Fibroblast of lung (primary cell): ENCODE measurements at regions not wholly inside any gene's neighbourhood (a gene's known extent, or its start where the extent isn't known, plus 50 kb on each side); places are given as distances from the start of the nearest gene placed in this dataset.

Experiments used
- DNase-seq, 2 donors: peaks; one replicate each; pipeline versions ENCODE4 v3.0.0 to v3.0.0-alpha.2; 2010; ENCODE audit warnings: low read depth in 2 of 2
- H2AFZ ChIP-seq: 2 replicates; pipeline ENCODE4 v1.5.1; 2012; ENCODE audit warnings: low read length, control low read depth, inconsistent platforms
- H3K27ac ChIP-seq: 2 replicates; pipeline ENCODE4 v1.5.1; 2011; ENCODE audit warnings: low read length, control low read depth; ENCODE audit not compliant: insufficient read depth
- H3K27me3 ChIP-seq: 2 replicates; pipeline ENCODE4 v1.5.1; 2011; ENCODE audit warnings: mild to moderate bottlenecking, low read length; ENCODE audit not compliant: control insufficient read depth, insufficient read depth
- H3K36me3 ChIP-seq: 2 replicates; pipeline ENCODE4 v1.5.1; 2011; ENCODE audit warnings: low read length; ENCODE audit not compliant: control insufficient read depth, insufficient read depth
- H3K4me1 ChIP-seq: 2 replicates; pipeline ENCODE4 v1.5.1; 2011; ENCODE audit warnings: low read length; ENCODE audit not compliant: control insufficient read depth, insufficient read depth; ENCODE audit errors: extremely low read depth
- H3K4me2 ChIP-seq: 2 replicates; pipeline ENCODE4 v1.5.1; 2011; ENCODE audit warnings: low read length, control low read depth; ENCODE audit not compliant: insufficient read depth; ENCODE audit errors: extremely low read depth
- H3K4me3 ChIP-seq, 4 experiments: fragments of 200-600 bp in 1 of 4; sonication (generic) in 1 of 4; replicated peaks in 1 of 4; 2 replicates each; pipeline ENCODE4 v1.5.1; 2011 to 2016; ENCODE audit warnings: low read length in 4 of 4, low read depth in 3 of 4, mild to moderate bottlenecking in 3 of 4, control low read depth in 2 of 4, inconsistent platforms in 1 of 4, mixed read lengths in 1 of 4; ENCODE audit not compliant: insufficient read depth in 1 of 4; ENCODE audit errors: control extremely low read depth in 1 of 4
- H3K79me2 ChIP-seq: 2 replicates; pipeline ENCODE4 v1.5.1; 2012; ENCODE audit warnings: mild to moderate bottlenecking, low read length, inconsistent platforms; ENCODE audit not compliant: control insufficient read depth, insufficient read depth
- H3K9ac ChIP-seq: 2 replicates; pipeline ENCODE4 v1.5.1; 2011; ENCODE audit warnings: mild to moderate bottlenecking, low read length, control low read depth; ENCODE audit not compliant: insufficient read depth
- H3K9me3 ChIP-seq: 2 replicates; pipeline ENCODE4 v1.5.1; 2012; ENCODE audit warnings: low read depth, low read length; ENCODE audit not compliant: control insufficient read depth, insufficient read depth
- H4K20me1 ChIP-seq: 2 replicates; pipeline ENCODE4 v1.5.1; 2011; ENCODE audit warnings: low read length; ENCODE audit not compliant: control insufficient read depth, insufficient read depth; ENCODE audit errors: extremely low read depth
- EZH2 ChIP-seq: IDR thresholded peaks from 2 replicates; pipeline ENCODE4 v1.5.1; 2012; ENCODE audit warnings: low read length, control low read depth, mild to moderate bottlenecking; ENCODE audit errors: missing control alignments
- TF ChIP-seq, protein P1 (sequence below), 2 donors: IDR thresholded peaks in 1 of 2; conservative IDR thresholded peaks in 1 of 2; 1 replicate in 1 of 2; 2 replicates in 1 of 2; pipeline ENCODE4 v1.5.1; 2011 to 2012; ENCODE audit warnings: low read length in 2 of 2, control low read depth in 1 of 2, inconsistent platforms in 1 of 2, low read depth in 1 of 2, mild to moderate bottlenecking in 1 of 2

DNA sequence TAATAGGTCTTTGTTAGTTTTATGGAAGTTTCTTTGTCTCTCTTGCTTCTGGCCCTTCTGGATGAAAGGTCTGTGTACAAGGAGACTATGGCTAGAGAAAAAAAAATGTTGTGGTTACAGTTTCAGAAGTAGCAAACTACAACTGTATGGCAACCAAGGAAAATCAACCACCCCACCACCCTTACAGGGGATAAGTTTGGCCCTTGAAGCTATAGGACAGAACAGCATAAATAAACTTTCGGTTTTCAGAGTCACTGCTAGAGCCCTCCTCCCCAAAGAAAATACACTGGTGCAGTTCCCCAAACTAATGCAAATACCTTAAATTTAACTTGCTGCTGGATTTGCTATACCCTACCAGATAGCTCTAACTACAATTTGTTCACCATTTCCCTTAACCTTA, 1216.7 kb downstream of the EFNA5 start:
- H2AFZ ChIP-seq, result no peak overlapping the region
- H3K27me3 ChIP-seq, result no peaks in the 10 kb centered on the region
- H3K9me3 ChIP-seq, result no peaks in the 10 kb centered on the region
- H3K4me3 ChIP-seq, result no peak overlapping the region
- H3K9ac ChIP-seq, result no peak overlapping the region
- no peaks in the 10 kb centered on the region for H4K20me1 ChIP-seq
- H3K79me2 ChIP-seq, result no peaks in the 10 kb centered on the region
- H3K4me2 ChIP-seq, result no peak overlapping the region
- DNase-seq, result no peak
- no peaks in the 10 kb centered on the region for H3K4me1 ChIP-seq
- no peaks in the 10 kb centered on the region for H3K36me3 ChIP-seq
- no peak for TF ChIP-seq EZH2
- TF ChIP-seq, protein P1, sequence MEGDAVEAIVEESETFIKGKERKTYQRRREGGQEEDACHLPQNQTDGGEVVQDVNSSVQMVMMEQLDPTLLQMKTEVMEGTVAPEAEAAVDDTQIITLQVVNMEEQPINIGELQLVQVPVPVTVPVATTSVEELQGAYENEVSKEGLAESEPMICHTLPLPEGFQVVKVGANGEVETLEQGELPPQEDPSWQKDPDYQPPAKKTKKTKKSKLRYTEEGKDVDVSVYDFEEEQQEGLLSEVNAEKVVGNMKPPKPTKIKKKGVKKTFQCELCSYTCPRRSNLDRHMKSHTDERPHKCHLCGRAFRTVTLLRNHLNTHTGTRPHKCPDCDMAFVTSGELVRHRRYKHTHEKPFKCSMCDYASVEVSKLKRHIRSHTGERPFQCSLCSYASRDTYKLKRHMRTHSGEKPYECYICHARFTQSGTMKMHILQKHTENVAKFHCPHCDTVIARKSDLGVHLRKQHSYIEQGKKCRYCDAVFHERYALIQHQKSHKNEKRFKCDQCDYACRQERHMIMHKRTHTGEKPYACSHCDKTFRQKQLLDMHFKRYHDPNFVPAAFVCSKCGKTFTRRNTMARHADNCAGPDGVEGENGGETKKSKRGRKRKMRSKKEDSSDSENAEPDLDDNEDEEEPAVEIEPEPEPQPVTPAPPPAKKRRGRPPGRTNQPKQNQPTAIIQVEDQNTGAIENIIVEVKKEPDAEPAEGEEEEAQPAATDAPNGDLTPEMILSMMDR (conservative IDR thresholded peaks at IDR 0.05 in 1 of 2, IDR thresholded peaks at IDR 0.05 in 1 of 2; ENCODE audit: low read depth in 1 of 2, low read length in 2 of 2), result no peak
- no peak overlapping the region for H3K27ac ChIP-seq

GRCh38 chr5:106451998-106452397, 1218.7 kb downstream of the EFNA5 start:
- H3K4me2 ChIP-seq, result no peak overlapping the region
- TF ChIP-seq, protein P1 (conservative IDR thresholded peaks at IDR 0.05 in 1 of 2, IDR thresholded peaks at IDR 0.05 in 1 of 2; ENCODE audit: low read depth in 1 of 2, low read length in 2 of 2), result no peak

DNA sequence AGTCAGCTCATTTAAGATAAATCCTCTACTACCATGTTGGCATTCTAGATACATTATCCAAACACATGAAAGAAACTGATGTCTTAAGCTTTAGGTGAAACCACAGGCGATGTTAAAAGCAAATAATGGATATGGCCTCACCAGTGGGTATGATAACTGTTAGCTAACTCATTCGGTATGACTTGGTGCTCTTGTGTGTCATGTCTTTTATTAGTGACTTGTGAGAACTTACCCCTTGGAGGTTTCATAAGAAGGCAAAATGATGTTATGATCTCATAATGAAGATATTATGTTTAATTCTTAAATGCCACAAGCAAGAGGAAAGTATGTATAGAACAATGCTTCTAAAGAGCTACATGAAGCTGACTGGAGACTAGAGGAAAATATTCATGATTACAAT, 1227.0 kb downstream of the EFNA5 start:
- Histone ChIP-seq H3K9ac (no peak overlapping the region), H3K4me2 (no peak overlapping the region), H4K20me1 (no peaks in the 10 kb centered on the region), H3K27ac (no peak overlapping the region), H3K36me3 (no peaks in the 10 kb centered on the region), H3K4me3 (no peak overlapping the region), H2AFZ (no peak overlapping the region), H3K79me2 (no peaks in the 10 kb centered on the region), H3K9me3 (no peaks in the 10 kb centered on the region), H3K27me3 (no peaks in the 10 kb centered on the region), H3K4me1 (no peaks in the 10 kb centered on the region)
- no peak for TF ChIP-seq EZH2
- TF ChIP-seq, protein P1 (conservative IDR thresholded peaks at IDR 0.05 in 1 of 2, IDR thresholded peaks at IDR 0.05 in 1 of 2; ENCODE audit: low read depth in 1 of 2, low read length in 2 of 2), result no peak
- DNase-seq, result peak in 1 of 2 donors; percentile 9

More at GRCh38 chr5:106451998-106452397, 1218.7 kb downstream of the EFNA5 start:
- H3K9ac ChIP-seq, result no peak overlapping the region
- no peaks in the 10 kb centered on the region for H3K4me1 ChIP-seq
- no peaks in the 10 kb centered on the region for H3K36me3 ChIP-seq
- DNase-seq, result no peak
- H3K79me2 ChIP-seq, result no peaks in the 10 kb centered on the region
- H2AFZ ChIP-seq, result no peak overlapping the region
- no peak overlapping the region for H3K4me3 ChIP-seq
- H3K9me3 ChIP-seq, result no peaks in the 10 kb centered on the region
- H3K27ac ChIP-seq, result no peak overlapping the region
- H4K20me1 ChIP-seq, result no peaks in the 10 kb centered on the region
- no peaks in the 10 kb centered on the region for H3K27me3 ChIP-seq
